Upper lobe of right lung (tissue), 1 donor: ENCODE measurements at regions not wholly inside any gene's neighbourhood (a gene's known extent, or its start where the extent isn't known, plus 50 kb on each side); places are given as distances from the start of the nearest gene placed in this dataset.
A peak's percentile ranks its signal among the peaks of the same experiment; 100 is the strongest.

Experiments
- ATAC-seq: fragments of 200-7000 bp; cut with Tn5 transposase; one replicate; pipeline ENCODE4 v1.9.1; 2020; ENCODE audit warnings: mild to moderate bottlenecking, moderate library complexity
- DNase-seq: peaks from one replicate; pipeline ENCODE4 v3.0.0-alpha.2; 2020
- H3K27ac ChIP-seq: fragments of 200-600 bp; one replicate; pipeline ENCODE4 v1.8.0; 2022
- H3K27me3 ChIP-seq: fragments of 200-600 bp; one replicate; pipeline ENCODE4 v1.8.0; 2022; ENCODE audit warnings: mild to moderate bottlenecking
- H3K36me3 ChIP-seq: fragments of 200-600 bp; one replicate; pipeline ENCODE4 v1.8.0; 2022
- H3K4me1 ChIP-seq: fragments of 200-600 bp; one replicate; pipeline ENCODE4 v1.8.0; 2022
- H3K4me3 ChIP-seq: fragments of 200-600 bp; one replicate; pipeline ENCODE4 v1.8.0; 2022; ENCODE audit warnings: mild to moderate bottlenecking
- H3K9me3 ChIP-seq: fragments of 200-600 bp; one replicate; pipeline ENCODE4 v1.8.0; 2022
- CTCF ChIP-seq: fragments of 200-600 bp; IDR thresholded peaks from one replicate; pipeline ENCODE4 v1.8.0; 2022; ENCODE audit warnings: antibody characterized with exemption
- intact Hi-C: fragments of 100-400 bp; cut with DNase I; formaldehyde crosslinking; loops from one replicate; pipeline ENCODE4 v1.11.0; 2022
- donor health status: DM: no; HTN: yes; CAD: no; lungs with severe emphysema.

- no peaks in the 10 kb centered on the region for H3K36me3 ChIP-seq
- H3K4me3 ChIP-seq = no peak overlapping the region
- H3K27ac ChIP-seq = no peak overlapping the region
- TF ChIP-seq CTCF = no peak
- no peaks in the 10 kb centered on the region for H3K9me3 ChIP-seq
- no peak for ATAC-seq
- intact Hi-C loops = no loop called here
- no peaks in the 10 kb centered on the region for H3K4me1 ChIP-seq
- DNase-seq = no peak
- no peaks in the 10 kb centered on the region for H3K27me3 ChIP-seq
Observed at GRCh38 chr4:54525602-54526001, 132.2 kb upstream of the KIT start.

GRCh38 chr4:54526560-54526959 is 131.2 kb upstream of the KIT start:
- Histone ChIP-seq H3K27me3 (no peaks in the 10 kb centered on the region), H3K4me1 (no peaks in the 10 kb centered on the region), H3K4me3 (no peak overlapping the region), H3K27ac (no peak overlapping the region), H3K9me3 (no peaks in the 10 kb centered on the region), H3K36me3 (no peaks in the 10 kb centered on the region)
- no peak for TF ChIP-seq CTCF
- ATAC-seq (no peak), DNase-seq (no peak)
- intact Hi-C loops = no loop called here

GRCh38 chr4:54527532-54527931 is 130.2 kb upstream of the KIT start:
- Histone ChIP-seq H3K4me3 (no peak overlapping the region), H3K27ac (no peak overlapping the region), H3K27me3 (no peaks in the 10 kb centered on the region), H3K36me3 (no peaks in the 10 kb centered on the region), H3K4me1 (no peaks in the 10 kb centered on the region), H3K9me3 (no peaks in the 10 kb centered on the region)
- TF ChIP-seq CTCF = no peak
- ATAC-seq = no peak
- no peak for DNase-seq
- intact Hi-C loops = no loop called here

- DNase-seq = peak; percentile 75
- Histone ChIP-seq H3K9me3 (no peaks in the 10 kb centered on the region), H3K27me3 (no peaks in the 10 kb centered on the region), H3K27ac (no peak overlapping the region), H3K4me1 (peaks cover 7% of the 10 kb centered on the region), H3K36me3 (no peaks in the 10 kb centered on the region), H3K4me3 (peak overlapping the region; percentile 51)
- peak; percentile 90 for ATAC-seq
- peak; percentile 12 for TF ChIP-seq CTCF
- intact Hi-C loops = no loop called here
Observed at GRCh38 chr4:54539500-54540029, 118.2 kb upstream of the KIT start.

GRCh38 chr4:54540931-54541330 is 116.8 kb upstream of the KIT start:
- Histone ChIP-seq H3K4me3 (no peak overlapping the region), H3K27ac (no peak overlapping the region), H3K9me3 (no peaks in the 10 kb centered on the region), H3K4me1 (peaks cover 7% of the 10 kb centered on the region), H3K36me3 (no peaks in the 10 kb centered on the region), H3K27me3 (no peaks in the 10 kb centered on the region)
- intact Hi-C loops = no loop called here
- TF ChIP-seq CTCF = no peak
- ATAC-seq = no peak
- no peak for DNase-seq

- H3K4me1 ChIP-seq = peaks cover 7% of the 10 kb centered on the region
- no peaks in the 10 kb centered on the region for H3K9me3 ChIP-seq
- DNase-seq = no peak
- no peaks in the 10 kb centered on the region for H3K36me3 ChIP-seq
- intact Hi-C loops = no loop called here
- H3K4me3 ChIP-seq = no peak overlapping the region
- ATAC-seq = no peak
- no peaks in the 10 kb centered on the region for H3K27me3 ChIP-seq
- no peak overlapping the region for H3K27ac ChIP-seq
- TF ChIP-seq CTCF = no peak
Observed at GRCh38 chr4:54541426-54542118, 116.2 kb upstream of the KIT start.
